ENCODE measurements at regions not wholly inside any gene's neighbourhood (a gene's known extent, or its start where the extent isn't known, plus 50 kb on each side); places are given as distances from the start of the nearest gene placed in this dataset. TPM values are rescaled to one million over a fixed set of nuclear protein-coding genes. Genes with fewer than 3 reads are reported as not detected.
"Not testable (repeated sequence)": the region's sequence is repeated elsewhere in the genome, so short reads cannot be mapped to it uniquely, and the experiment has no call there.

DNA sequence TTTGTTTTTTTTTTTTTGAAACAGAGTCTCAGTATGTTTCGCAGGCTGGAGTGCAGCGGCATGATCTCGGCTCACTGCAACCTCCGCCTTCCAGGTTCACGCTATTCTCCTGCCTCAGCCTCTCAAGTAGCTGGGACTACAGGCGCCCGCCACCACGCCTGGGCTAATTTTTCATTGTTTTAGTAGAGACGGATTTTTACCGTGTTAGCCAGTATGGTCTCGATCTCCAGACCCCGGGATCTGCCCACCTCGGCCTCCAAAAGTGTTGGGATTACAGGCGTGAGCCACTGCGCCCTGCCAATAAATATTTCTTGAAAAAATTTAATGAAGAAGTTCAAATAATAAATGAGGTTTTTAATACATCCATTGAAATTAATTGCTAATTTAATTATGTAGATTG, 77.9 kb upstream of the PCDH20 start:
- intact Hi-C loops (cut with DNase I); ATAC-seq (ENCODE audit: poor library complexity); DNase-seq: not testable (repeated sequence)

DNA sequence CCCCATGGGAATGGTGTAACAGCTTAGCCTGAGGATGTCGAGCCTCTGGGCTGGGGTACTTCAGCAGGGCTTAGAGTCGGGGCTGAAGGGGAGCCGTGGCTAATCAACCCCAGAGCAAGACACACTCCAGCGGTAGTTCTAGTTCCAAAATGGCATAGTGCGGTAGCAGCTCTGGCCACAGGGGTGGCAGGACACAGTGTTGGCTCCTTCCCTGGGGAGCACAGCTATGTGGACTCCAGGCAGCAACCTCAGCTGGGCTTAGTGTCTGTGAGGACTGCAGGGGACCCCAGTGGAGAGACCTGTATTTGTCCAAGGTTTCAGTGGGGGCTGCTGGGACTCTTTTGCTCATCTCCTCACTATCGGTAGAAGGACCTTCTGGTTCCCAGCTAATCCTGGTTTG, 70.8 kb upstream of the PCDH20 start:
- ATAC-seq (ENCODE audit: poor library complexity) = no peak
- no peak for DNase-seq
- intact Hi-C loops (cut with DNase I) = no loop called here

DNA sequence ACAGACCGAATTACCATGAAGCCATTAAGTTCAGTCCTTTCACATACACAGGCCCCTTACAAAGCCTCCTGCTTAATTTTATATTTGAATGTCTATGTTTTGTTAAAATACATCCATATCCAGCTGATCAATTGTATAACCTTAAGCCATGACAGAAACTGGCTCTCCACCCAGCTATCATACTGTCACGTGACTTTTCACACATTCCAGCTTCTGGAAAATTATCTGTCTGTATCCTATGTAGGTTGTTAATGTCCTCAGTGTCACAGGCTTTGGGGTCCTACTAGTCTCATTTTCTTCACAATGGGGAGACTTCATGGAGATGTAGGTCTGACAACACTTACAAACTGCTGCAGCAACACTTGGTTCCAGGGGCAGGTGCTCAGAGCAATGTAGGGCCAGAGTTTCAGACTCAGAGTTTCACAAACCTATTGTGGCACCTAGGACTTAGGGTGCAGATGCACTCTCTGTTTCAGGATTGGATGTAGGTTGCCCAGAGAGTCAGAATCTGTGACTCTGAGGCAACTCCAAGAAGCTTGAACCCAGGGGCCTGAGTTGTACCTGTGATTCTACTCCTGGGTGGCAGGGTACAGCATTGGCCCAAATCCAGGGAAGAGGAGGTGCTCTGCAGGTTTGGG, 69.6 kb upstream of the PCDH20 start:
- ATAC-seq (ENCODE audit: poor library complexity) (no peak), DNase-seq (no peak)
- intact Hi-C loops (cut with DNase I) = no loop called here

DNA sequence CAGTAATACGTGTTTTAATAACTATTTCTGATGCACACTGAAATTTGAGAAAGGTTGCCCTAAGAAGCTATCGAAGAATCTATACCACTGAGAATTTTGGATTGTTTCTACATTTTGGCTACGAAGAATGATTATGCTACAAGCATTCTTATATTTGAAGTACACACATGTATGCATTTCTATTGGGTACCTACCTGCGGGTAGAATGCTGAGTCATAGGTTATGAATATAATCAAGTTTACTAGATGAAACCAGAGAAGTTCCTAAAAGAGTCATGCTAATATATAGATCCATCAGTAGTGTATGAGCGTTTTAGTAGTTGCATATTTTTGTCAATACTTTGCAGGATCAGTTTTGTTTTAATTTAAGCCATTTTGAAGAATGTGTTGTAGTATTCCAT, 62.0 kb upstream of the PCDH20 start:
- ATAC-seq (ENCODE audit: poor library complexity) (no peak), DNase-seq (no peak)
- intact Hi-C loops (cut with DNase I) = no loop called here

DNA sequence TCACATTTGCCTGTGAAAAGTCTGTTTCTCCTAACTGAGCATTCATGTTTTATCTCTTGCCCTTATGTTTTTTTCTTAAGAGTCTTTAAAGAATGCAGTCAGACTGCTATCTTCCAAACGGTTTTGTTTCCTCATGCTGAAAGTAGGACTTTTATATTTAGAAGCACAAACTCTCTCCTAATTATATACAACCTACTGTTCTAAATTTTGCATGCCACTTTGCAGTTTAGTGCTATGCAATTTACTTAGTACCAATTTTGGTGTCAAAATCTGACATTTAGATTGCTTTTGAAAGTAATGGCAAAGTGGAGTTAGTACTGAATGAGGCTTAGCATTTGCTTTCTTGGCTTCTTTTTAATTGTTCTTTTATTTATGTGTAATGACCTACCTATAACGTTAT, 55.1 kb upstream of the PCDH20 start:
- DNase-seq (no peak), ATAC-seq (ENCODE audit: poor library complexity) (no peak)
- intact Hi-C loops (cut with DNase I) = no loop called here

DNA sequence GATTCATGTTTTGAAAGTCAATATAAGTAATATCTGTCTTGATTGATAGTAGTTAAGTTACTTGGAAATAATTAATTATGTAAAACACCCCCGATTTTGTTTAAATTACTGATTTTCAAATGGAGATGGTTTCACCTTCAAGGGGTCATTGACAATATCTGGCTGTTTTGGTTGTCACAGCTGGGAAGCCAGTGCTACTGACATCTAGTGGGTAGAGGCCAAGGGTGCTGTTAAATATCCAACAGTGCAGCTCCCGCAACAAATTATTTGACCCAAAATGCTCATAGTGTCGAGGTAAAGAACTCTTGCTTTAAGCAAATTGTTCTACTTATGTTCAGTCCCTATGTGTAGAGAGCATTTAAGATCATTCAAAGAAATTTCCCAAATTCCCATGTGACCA, 50.6 kb upstream of the PCDH20 start:
- ATAC-seq (ENCODE audit: poor library complexity) = no peak
- no peak for DNase-seq
- intact Hi-C loops (cut with DNase I) = no loop called here

Small RNAs in the stretch of these regions (microRNA-seq; reads per million reads assigned to microRNA genes)
- gene MIR4704 (not detected), gene MIR548X2 (not detected)
